OCI-LY1 (cell line): ENCODE measurements at regions not wholly inside any gene's neighbourhood (a gene's known extent, or its start where the extent isn't known, plus 50 kb on each side); places are given as distances from the start of the nearest gene placed in this dataset.

Experiments
- H2AFZ ChIP-seq: fragments of 200-600 bp; sonication (generic), shearing (Covaris generic); 2 replicates; pipeline ENCODE4 v1.6.0; 2014; ENCODE audit warnings: antibody characterized with exemption, mild to moderate bottlenecking, low read length
- H3F3A ChIP-seq: fragments of 200-600 bp; sonication (generic), shearing (Covaris generic); 2 replicates; pipeline ENCODE4 v1.6.0; 2014; ENCODE audit warnings: mild to moderate bottlenecking, antibody characterized with exemption, low read length, moderate library complexity; ENCODE audit not compliant: insufficient read depth
- H3K27ac ChIP-seq: fragments of 200-600 bp; sonication (generic); 2 replicates; pipeline ENCODE4 v1.5.1; 2014; ENCODE audit warnings: low read length, mixed run types, mild to moderate bottlenecking, low read depth; ENCODE audit not compliant: poor library complexity, severe bottlenecking
- H3K27me3 ChIP-seq: fragments of 200-600 bp; sonication (generic); 2 replicates; pipeline ENCODE4 v1.6.0; 2014; ENCODE audit warnings: antibody characterized with exemption, mild to moderate bottlenecking, low read length, moderate library complexity; ENCODE audit not compliant: insufficient read depth
- H3K36me3 ChIP-seq: fragments of 200-600 bp; sonication (generic); 2 replicates; pipeline ENCODE4 v1.6.1; 2014; ENCODE audit warnings: mild to moderate bottlenecking, antibody characterized with exemption, low read length, moderate library complexity, mixed read lengths; ENCODE audit not compliant: insufficient read depth
- H3K4me1 ChIP-seq: fragments of 200-600 bp; sonication (generic); 2 replicates; pipeline ENCODE4 v1.5.1; 2014; ENCODE audit warnings: mild to moderate bottlenecking, low read length, moderate library complexity; ENCODE audit not compliant: insufficient read depth, severe bottlenecking
- H3K4me2 ChIP-seq: fragments of 200-600 bp; sonication (generic), shearing (Covaris generic); 2 replicates; pipeline ENCODE4 v1.6.1; 2014; ENCODE audit warnings: low read length
- H3K4me3 ChIP-seq: fragments of 200-600 bp; sonication (generic); 2 replicates; pipeline ENCODE4 v1.5.1; 2014; ENCODE audit warnings: low read length, low read depth, mild to moderate bottlenecking, mixed read lengths; ENCODE audit not compliant: poor library complexity, severe bottlenecking
- H3K79me2 ChIP-seq: fragments of 200-600 bp; shearing (Covaris generic); 2 replicates; pipeline ENCODE4 v1.6.1; 2016; ENCODE audit warnings: mixed run types, low read length, mixed read lengths; ENCODE audit not compliant: insufficient read depth
- H3K9ac ChIP-seq: fragments of 200-600 bp; sonication (generic), shearing (Covaris generic); 2 replicates; pipeline ENCODE4 v1.6.1; 2014; ENCODE audit warnings: mild to moderate bottlenecking, low read length, mixed read lengths
- H3K9me2 ChIP-seq: fragments of 200-600 bp; sonication (generic), shearing (Covaris generic); 2 replicates; pipeline ENCODE4 v1.6.1; 2014; ENCODE audit warnings: low read depth, mild to moderate bottlenecking, low read length, mixed read lengths
- H3K9me3 ChIP-seq: fragments of 200-600 bp; shearing (Covaris generic); 2 replicates; pipeline ENCODE4 v1.6.1; 2014; ENCODE audit warnings: low read length, mixed read lengths
- H4K20me1 ChIP-seq: fragments of 200-600 bp; sonication (generic), shearing (Covaris generic); 2 replicates; pipeline ENCODE4 v1.6.0; 2016; ENCODE audit warnings: mild to moderate bottlenecking, low read length; ENCODE audit not compliant: insufficient read depth
- CTCF ChIP-seq: fragments of 200-600 bp; sonication (generic), shearing (Covaris generic); IDR thresholded peaks from 2 replicates; pipeline ENCODE4 v1.5.1; 2017; ENCODE audit warnings: mild to moderate bottlenecking, antibody characterized with exemption, low read length, moderate library complexity, mixed read lengths
- EZH2 ChIP-seq: fragments of 200-600 bp; sonication (generic), shearing (Covaris generic); IDR thresholded peaks from 2 replicates; pipeline ENCODE4 v1.8.0; 2017; ENCODE audit warnings: borderline replicate concordance, mixed run types, mild to moderate bottlenecking, antibody characterized with exemption, low read length, moderate library complexity, mixed read lengths

DNA sequence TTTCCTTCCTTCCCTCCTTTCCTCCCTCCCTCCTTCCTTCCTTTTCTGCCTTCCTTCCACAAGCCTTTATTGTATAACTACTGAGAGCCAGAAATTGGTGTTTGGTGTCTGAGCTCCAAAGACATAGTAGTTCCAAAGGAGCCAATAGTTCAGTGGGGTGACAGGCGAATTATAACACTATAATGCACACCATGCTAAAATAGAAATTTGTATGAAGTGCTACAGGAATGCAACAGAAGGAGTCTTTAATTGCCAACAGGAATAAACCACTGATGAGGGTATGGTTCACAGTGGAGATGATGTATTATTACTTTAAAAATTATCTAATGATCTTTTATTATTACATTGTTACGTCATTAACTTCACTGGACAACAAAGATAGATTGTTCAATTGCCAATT is 158.8 kb upstream of the SP8 start:
- Histone ChIP-seq H2AFZ (no peak overlapping the region), H3K4me2 (no peak overlapping the region), H3K4me1 (no peaks in the 10 kb centered on the region), H3K27ac (no peak overlapping the region), H3K36me3 (no peaks in the 10 kb centered on the region), H3K9me3 (no peaks in the 10 kb centered on the region), H3K27me3 (no peaks in the 10 kb centered on the region), H4K20me1 (no peaks in the 10 kb centered on the region), H3K9me2 (no peaks in the 10 kb centered on the region; the same call in 1 of the 2 replicates), H3K9ac (no peak overlapping the region), H3K79me2 (no peaks in the 10 kb centered on the region), H3K4me3 (no peak overlapping the region), H3F3A (no peaks in the 10 kb centered on the region)
- no peak for TF ChIP-seq EZH2
- no peak for TF ChIP-seq CTCF

GRCh38 chr7:20952916-20953315 is 166.2 kb upstream of the SP8 start:
- no peaks in the 10 kb centered on the region for H3F3A ChIP-seq
- no peaks in the 10 kb centered on the region for H3K27me3 ChIP-seq
- TF ChIP-seq CTCF (no peak), EZH2 (no peak)
- H3K9ac ChIP-seq = no peak overlapping the region
- no peak overlapping the region for H3K4me2 ChIP-seq
- no peaks in the 10 kb centered on the region for H3K36me3 ChIP-seq
- no peak overlapping the region for H3K27ac ChIP-seq
- H3K79me2 ChIP-seq = no peaks in the 10 kb centered on the region
- no peaks in the 10 kb centered on the region for H3K9me2 ChIP-seq
- no peak overlapping the region for H3K4me3 ChIP-seq
- H2AFZ ChIP-seq = no peak overlapping the region
- H4K20me1 ChIP-seq = no peaks in the 10 kb centered on the region
- no peaks in the 10 kb centered on the region for H3K9me3 ChIP-seq
- H3K4me1 ChIP-seq = no peaks in the 10 kb centered on the region

DNA sequence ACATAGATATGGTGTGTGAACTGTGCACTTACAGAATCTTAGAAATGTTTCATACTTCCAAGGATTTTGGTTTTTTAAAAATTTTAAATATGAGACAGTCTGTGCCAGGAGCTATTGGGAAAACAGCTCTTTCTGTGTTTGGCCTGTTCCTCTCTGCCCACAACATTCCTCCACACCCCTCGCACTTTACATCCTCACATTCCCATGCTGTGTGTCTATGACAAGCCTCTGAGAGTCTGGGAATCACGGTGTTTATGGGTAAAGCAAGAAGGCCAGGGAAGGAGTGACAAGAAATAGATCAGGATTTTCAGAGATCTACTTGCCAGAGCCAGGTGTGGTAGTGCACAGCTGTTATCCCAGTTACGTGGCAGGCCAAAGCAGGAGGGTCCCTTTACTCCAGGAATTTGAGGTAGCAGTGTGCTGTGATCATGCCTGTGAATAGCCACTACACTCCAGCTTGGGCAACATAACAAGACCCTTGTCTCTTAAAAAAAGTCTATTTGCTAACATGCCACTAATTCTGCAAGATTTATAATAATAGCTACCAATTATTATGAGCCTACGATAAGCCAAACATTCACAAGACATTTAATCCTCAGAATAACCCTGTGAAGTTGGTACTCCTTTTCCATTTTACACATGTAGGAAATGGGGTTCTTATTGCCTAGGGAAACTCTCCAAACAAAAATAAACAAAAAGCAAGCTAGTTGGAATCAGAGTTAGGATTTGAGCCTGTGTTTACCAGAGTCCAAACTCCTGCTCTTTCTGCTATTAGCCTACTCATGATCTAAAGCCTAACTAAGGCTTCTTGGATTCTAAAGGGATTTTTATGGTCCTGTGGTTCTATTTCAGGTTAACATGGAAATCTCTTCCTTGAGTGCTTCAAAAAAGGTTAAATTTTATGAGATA is 168.3 kb upstream of the SP8 start:
- no peak for TF ChIP-seq EZH2
- no peak for TF ChIP-seq CTCF
- no peak overlapping the region for H2AFZ ChIP-seq
- no peak overlapping the region for H3K27ac ChIP-seq
- no peaks in the 10 kb centered on the region for H4K20me1 ChIP-seq
- no peaks in the 10 kb centered on the region for H3K9me3 ChIP-seq
- no peak overlapping the region for H3K4me2 ChIP-seq
- no peak overlapping the region for H3K9ac ChIP-seq
- H3K27me3 ChIP-seq = no peaks in the 10 kb centered on the region
- H3F3A ChIP-seq = no peaks in the 10 kb centered on the region
- no peak overlapping the region for H3K4me3 ChIP-seq
- no peaks in the 10 kb centered on the region for H3K9me2 ChIP-seq
- no peaks in the 10 kb centered on the region for H3K79me2 ChIP-seq
- no peaks in the 10 kb centered on the region for H3K36me3 ChIP-seq
- H3K4me1 ChIP-seq = no peaks in the 10 kb centered on the region
